HL-60 (cell line): ENCODE measurements at regions not wholly inside any gene's neighbourhood (a gene's known extent, or its start where the extent isn't known, plus 50 kb on each side); places are given as distances from the start of the nearest gene placed in this dataset.

Experiments used
- DNase-seq, 2 experiments: peaks; one replicate each; pipeline ENCODE4 v3.0.0-alpha.2; 2010 to 2020; ENCODE audit warnings: low read depth in 1 of 2, low spot score in 1 of 2
- H3K27ac ChIP-seq: fragments of 250-450 bp; sonication (Bioruptor Pico); replicated peaks from 2 replicates; pipeline ENCODE4 v1.5.1; 2020; ENCODE audit warnings: mild to moderate bottlenecking, moderate library complexity
- H3K27me3 ChIP-seq: fragments of 250-450 bp; sonication (Bioruptor Pico); 2 replicates; pipeline ENCODE4 v1.5.1; 2021; ENCODE audit warnings: mild to moderate bottlenecking, moderate library complexity; ENCODE audit not compliant: insufficient read depth, poor library complexity, severe bottlenecking
- H3K4me3 ChIP-seq: replicated peaks from 2 replicates; pipeline ENCODE4 v1.5.1; 2011; ENCODE audit warnings: mild to moderate bottlenecking, control low read depth, low read length; ENCODE audit not compliant: insufficient read depth
- CTCF ChIP-seq: IDR thresholded peaks from one replicate; pipeline ENCODE4 v1.5.1; 2011; ENCODE audit warnings: low read length, control low read depth, inconsistent platforms; ENCODE audit not compliant: insufficient read depth
- GABPA ChIP-seq: IDR thresholded peaks from 2 replicates; pipeline ENCODE4 v1.6.1; 2012; ENCODE audit warnings: low read depth
- POLR2AphosphoS5 ChIP-seq: IDR thresholded peaks from 2 replicates; pipeline ENCODE4 v1.6.1; 2012; ENCODE audit warnings: low read depth
- REST ChIP-seq: IDR thresholded peaks from 2 replicates; pipeline ENCODE4 v1.6.1; 2012; ENCODE audit warnings: low read depth; ENCODE audit not compliant: insufficient replicate concordance
- SPI1 ChIP-seq: IDR thresholded peaks from 2 replicates; pipeline ENCODE4 v1.6.1; 2012; ENCODE audit warnings: low read depth, mild to moderate bottlenecking, borderline replicate concordance

- TF ChIP-seq GABPA (no peak), REST (no peak), CTCF (no peak), SPI1 (no peak), POLR2AphosphoS5 (no peak)
- H3K27me3 ChIP-seq, result no peaks in the 10 kb centered on the region
- H3K27ac ChIP-seq, result no peak overlapping the region
- no peak overlapping the region for H3K4me3 ChIP-seq
- no peak for DNase-seq
These were observed 65.9 kb upstream of the GADD45A start for GRCh38 chr1:67619080-67619479.

- no peak for TF ChIP-seq GABPA
- no peak for TF ChIP-seq CTCF
- no peak for TF ChIP-seq REST
- TF ChIP-seq SPI1, result no peak
- TF ChIP-seq POLR2AphosphoS5, result no peak
- H3K27me3 ChIP-seq, result no peaks in the 10 kb centered on the region
These were observed 61.1 kb upstream of the GADD45A start for GRCh38 chr1:67623906-67624305.

GRCh38 chr1:67624680-67625079 is 60.3 kb upstream of the GADD45A start:
- Histone ChIP-seq H3K4me3 (no peak overlapping the region), H3K27me3 (no peaks in the 10 kb centered on the region), H3K27ac (no peak overlapping the region)
- TF ChIP-seq CTCF (no peak), REST (no peak)
- no peak for DNase-seq

More at GRCh38 chr1:67623906-67624305, 61.1 kb upstream of the GADD45A start:
- no peak for DNase-seq
- no peak overlapping the region for H3K27ac ChIP-seq
- no peak overlapping the region for H3K4me3 ChIP-seq
